IMR-90 (cell line): ENCODE measurements at regions not wholly inside any gene's neighbourhood (a gene's known extent, or its start where the extent isn't known, plus 50 kb on each side); places are given as distances from the start of the nearest gene placed in this dataset.

ENCODE experiments used
- BHLHE40 ChIP-seq: fragments of 150-350 bp; IDR thresholded peaks from 2 replicates; pipeline ENCODE4 v1.6.1; 2016; ENCODE audit warnings: mild to moderate bottlenecking, low read depth, low read length
- CTCF ChIP-seq: conservative IDR thresholded peaks from 2 replicates; pipeline ENCODE4 v1.5.1; 2012; ENCODE audit warnings: mild to moderate bottlenecking, low read depth, low read length, improper control_type of control experiment
- RAD21 ChIP-seq: IDR thresholded peaks from 2 replicates; pipeline ENCODE4 v1.6.1; 2012; ENCODE audit warnings: low read length, improper control_type of control experiment
- USF2 ChIP-seq: fragments of 150-350 bp; IDR thresholded peaks from 2 replicates; pipeline ENCODE4 v1.6.1; 2017; ENCODE audit warnings: mild to moderate bottlenecking, antibody characterized with exemption, low read length, low read depth

- no peak for TF ChIP-seq USF2
- TF ChIP-seq BHLHE40, result no peak
- no peak for TF ChIP-seq RAD21
- TF ChIP-seq CTCF, result no peak
Observed at GRCh38 chr9:130763331-130764171, 70.0 kb downstream of the EXOSC2 start (continued).
